ENCODE measurements at regions not wholly inside any gene's neighbourhood (a gene's known extent, or its start where the extent isn't known, plus 50 kb on each side); places are given as distances from the start of the nearest gene placed in this dataset.

DNA sequence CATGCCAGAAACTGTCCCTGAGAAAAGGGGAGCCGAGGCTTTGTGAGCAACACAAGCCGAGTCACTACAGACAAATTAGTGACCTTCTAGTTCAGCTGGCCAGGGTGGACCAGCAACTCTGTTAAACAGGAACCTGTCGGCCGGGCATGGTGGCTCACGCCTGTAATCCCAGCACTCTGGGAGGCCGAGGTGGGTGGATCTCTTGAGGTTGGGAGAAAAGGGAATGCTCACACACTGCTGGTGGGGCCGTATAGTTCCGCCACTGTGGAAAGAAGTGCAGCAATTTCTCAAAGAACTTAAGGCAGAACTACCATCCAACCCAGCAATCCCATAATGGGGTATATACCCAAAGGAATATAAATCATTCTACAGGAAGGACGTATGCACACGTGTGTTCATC is 67.8 kb downstream of the C16orf95 start:
- TF ChIP-seq, protein P1, sequence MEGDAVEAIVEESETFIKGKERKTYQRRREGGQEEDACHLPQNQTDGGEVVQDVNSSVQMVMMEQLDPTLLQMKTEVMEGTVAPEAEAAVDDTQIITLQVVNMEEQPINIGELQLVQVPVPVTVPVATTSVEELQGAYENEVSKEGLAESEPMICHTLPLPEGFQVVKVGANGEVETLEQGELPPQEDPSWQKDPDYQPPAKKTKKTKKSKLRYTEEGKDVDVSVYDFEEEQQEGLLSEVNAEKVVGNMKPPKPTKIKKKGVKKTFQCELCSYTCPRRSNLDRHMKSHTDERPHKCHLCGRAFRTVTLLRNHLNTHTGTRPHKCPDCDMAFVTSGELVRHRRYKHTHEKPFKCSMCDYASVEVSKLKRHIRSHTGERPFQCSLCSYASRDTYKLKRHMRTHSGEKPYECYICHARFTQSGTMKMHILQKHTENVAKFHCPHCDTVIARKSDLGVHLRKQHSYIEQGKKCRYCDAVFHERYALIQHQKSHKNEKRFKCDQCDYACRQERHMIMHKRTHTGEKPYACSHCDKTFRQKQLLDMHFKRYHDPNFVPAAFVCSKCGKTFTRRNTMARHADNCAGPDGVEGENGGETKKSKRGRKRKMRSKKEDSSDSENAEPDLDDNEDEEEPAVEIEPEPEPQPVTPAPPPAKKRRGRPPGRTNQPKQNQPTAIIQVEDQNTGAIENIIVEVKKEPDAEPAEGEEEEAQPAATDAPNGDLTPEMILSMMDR (IDR thresholded peaks at IDR 0.05; ENCODE audit: insufficient read depth, low read depth, low read length) = no peak
- TF ChIP-seq EZH2 (IDR thresholded peaks at IDR 0.05; ENCODE audit: insufficient read depth, low read length) = no peak

Measured in astrocyte (in vitro differentiated cells and primary cell).